Endothelial cell (in vitro differentiated cells): ENCODE measurements at regions not wholly inside any gene's neighbourhood (a gene's known extent, or its start where the extent isn't known, plus 50 kb on each side); places are given as distances from the start of the nearest gene placed in this dataset.

Experiments
- DNase-seq: peaks from one replicate; pipeline ENCODE4 v3.0.0; 2021; ENCODE audit warnings: low spot score
- H3K27ac Mint-ChIP-seq: one replicate; pipeline ENCODE4 v1.8.0; 2021; ENCODE audit warnings: mixed read lengths, inconsistent platforms; ENCODE audit not compliant: unreplicated experiment
- H3K27me3 Mint-ChIP-seq: one replicate; pipeline ENCODE4 v1.8.0; 2021; ENCODE audit warnings: mild to moderate bottlenecking, moderate library complexity, mixed read lengths, inconsistent platforms; ENCODE audit not compliant: unreplicated experiment
- H3K36me3 Mint-ChIP-seq: one replicate; pipeline ENCODE4 v1.8.0; 2021; ENCODE audit warnings: mild to moderate bottlenecking, low read depth, mixed read lengths, inconsistent platforms; ENCODE audit not compliant: unreplicated experiment
- H3K4me1 Mint-ChIP-seq: one replicate; pipeline ENCODE4 v1.8.0; 2021; ENCODE audit warnings: mild to moderate bottlenecking, mixed read lengths, inconsistent platforms; ENCODE audit not compliant: unreplicated experiment
- H3K4me3 Mint-ChIP-seq: one replicate; pipeline ENCODE4 v1.8.0; 2021; ENCODE audit warnings: mild to moderate bottlenecking, mixed read lengths, inconsistent platforms; ENCODE audit not compliant: unreplicated experiment
- H3K9me3 Mint-ChIP-seq: one replicate; pipeline ENCODE4 v1.8.0; 2021; ENCODE audit warnings: mixed read lengths, inconsistent platforms; ENCODE audit not compliant: unreplicated experiment
- TF ChIP-seq, protein P1 (sequence below): fragments of 200-600 bp; sonication (generic); IDR thresholded peaks from one replicate; pipeline ENCODE4 v1.5.0; 2021; ENCODE audit warnings: antibody characterized with exemption; ENCODE audit not compliant: unreplicated experiment

GRCh38 chr3:96294143-96294542 is 520.3 kb upstream of the EPHA6 start:
- Mint-ChIP-seq H3K27me3 (peaks cover 1% of the 10 kb centered on the region), H3K27ac (no peak overlapping the region), H3K4me1 (no peaks in the 10 kb centered on the region), H3K4me3 (no peak overlapping the region), H3K36me3 (peaks cover 17% of the 10 kb centered on the region), H3K9me3 (no peaks in the 10 kb centered on the region)
- TF ChIP-seq, protein P1, sequence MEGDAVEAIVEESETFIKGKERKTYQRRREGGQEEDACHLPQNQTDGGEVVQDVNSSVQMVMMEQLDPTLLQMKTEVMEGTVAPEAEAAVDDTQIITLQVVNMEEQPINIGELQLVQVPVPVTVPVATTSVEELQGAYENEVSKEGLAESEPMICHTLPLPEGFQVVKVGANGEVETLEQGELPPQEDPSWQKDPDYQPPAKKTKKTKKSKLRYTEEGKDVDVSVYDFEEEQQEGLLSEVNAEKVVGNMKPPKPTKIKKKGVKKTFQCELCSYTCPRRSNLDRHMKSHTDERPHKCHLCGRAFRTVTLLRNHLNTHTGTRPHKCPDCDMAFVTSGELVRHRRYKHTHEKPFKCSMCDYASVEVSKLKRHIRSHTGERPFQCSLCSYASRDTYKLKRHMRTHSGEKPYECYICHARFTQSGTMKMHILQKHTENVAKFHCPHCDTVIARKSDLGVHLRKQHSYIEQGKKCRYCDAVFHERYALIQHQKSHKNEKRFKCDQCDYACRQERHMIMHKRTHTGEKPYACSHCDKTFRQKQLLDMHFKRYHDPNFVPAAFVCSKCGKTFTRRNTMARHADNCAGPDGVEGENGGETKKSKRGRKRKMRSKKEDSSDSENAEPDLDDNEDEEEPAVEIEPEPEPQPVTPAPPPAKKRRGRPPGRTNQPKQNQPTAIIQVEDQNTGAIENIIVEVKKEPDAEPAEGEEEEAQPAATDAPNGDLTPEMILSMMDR, result no peak
- DNase-seq, result no peak

DNA sequence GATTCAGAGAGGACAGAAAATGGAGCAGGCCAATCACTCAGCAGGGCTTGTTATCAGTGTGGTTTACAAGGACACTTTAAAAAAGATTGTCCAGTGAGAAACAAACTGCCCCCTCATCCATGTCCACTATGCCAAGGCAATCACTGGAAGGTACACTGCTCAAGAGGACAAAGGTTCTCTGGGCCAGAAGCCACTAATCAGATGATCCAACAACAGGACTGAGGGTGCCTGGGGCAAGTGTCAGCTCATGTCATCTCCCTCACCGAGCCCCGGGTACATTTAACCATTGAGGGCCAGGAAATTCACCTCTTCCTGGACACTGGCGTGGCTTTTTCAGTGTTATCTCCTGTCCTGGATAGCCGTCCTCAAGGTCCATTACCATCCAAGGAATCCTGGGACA is 513.7 kb upstream of the EPHA6 start:
- peaks cover 1% of the 10 kb centered on the region for H3K27me3 Mint-ChIP-seq

GRCh38 chr3:96319166-96319565 is 495.2 kb upstream of the EPHA6 start:
- Mint-ChIP-seq H3K27ac (no peak overlapping the region), H3K36me3 (no peaks in the 10 kb centered on the region), H3K9me3 (no peaks in the 10 kb centered on the region), H3K4me3 (no peak overlapping the region), H3K4me1 (no peaks in the 10 kb centered on the region), H3K27me3 (peaks cover 3% of the 10 kb centered on the region)
- TF ChIP-seq, protein P1, result no peak
- no peak for DNase-seq

More for the DNA sequence above, 513.7 kb upstream of the EPHA6 start:
- DNase-seq, result no peak
- no peaks in the 10 kb centered on the region for H3K9me3 Mint-ChIP-seq
- H3K36me3 Mint-ChIP-seq, result peaks cover 11% of the 10 kb centered on the region
- H3K4me3 Mint-ChIP-seq, result no peak overlapping the region
- TF ChIP-seq, protein P1, result no peak
- H3K4me1 Mint-ChIP-seq, result no peaks in the 10 kb centered on the region
- H3K27ac Mint-ChIP-seq, result no peak overlapping the region

DNA sequence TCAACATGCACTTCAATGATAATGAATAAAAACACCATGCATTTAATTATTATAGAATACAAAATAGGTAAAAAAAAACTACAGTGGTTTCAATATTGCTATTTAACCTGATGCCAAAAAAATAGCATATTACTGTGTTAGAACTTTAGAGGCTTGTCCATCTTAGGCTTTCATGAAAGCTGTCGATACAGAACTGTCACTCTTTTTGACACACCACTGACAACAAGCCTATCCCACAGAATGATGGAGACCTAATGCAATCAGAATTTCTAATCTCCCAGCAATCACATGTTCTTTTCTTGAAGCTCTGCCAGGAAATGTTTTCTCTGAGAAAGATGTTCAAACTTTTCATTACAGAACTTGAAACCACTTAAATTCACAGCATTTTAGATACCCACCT is 490.3 kb upstream of the EPHA6 start:
- no peak overlapping the region for H3K4me3 Mint-ChIP-seq
- no peaks in the 10 kb centered on the region for H3K9me3 Mint-ChIP-seq
- H3K36me3 Mint-ChIP-seq, result no peaks in the 10 kb centered on the region
- H3K27me3 Mint-ChIP-seq, result peaks cover 2% of the 10 kb centered on the region
- H3K4me1 Mint-ChIP-seq, result no peaks in the 10 kb centered on the region
- no peak overlapping the region for H3K27ac Mint-ChIP-seq
- DNase-seq, result no peak
- TF ChIP-seq, protein P1, result no peak

DNA sequence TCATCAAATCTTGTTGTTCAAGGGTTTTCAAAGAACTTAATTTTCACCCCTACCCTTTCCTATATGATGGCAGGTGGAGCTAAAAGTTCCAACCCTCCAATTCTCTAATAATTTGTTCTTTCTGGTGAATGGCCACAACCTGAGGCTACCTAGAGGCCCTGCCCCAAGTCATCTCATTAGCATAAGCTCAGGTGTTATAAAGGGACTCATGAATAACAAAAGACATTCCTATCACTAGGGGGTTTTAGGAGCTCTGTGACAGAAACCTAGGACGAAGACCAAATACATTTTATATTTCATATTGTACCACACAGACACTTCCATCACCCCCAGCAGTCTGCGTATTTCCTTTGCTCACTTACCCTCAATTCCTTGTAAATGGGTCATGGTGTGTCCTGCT is 483.6 kb upstream of the EPHA6 start:
- H3K27ac Mint-ChIP-seq, result no peak overlapping the region
- no peak overlapping the region for H3K4me3 Mint-ChIP-seq
- DNase-seq, result no peak
- H3K27me3 Mint-ChIP-seq, result no peaks in the 10 kb centered on the region
- peaks cover 2% of the 10 kb centered on the region for H3K4me1 Mint-ChIP-seq
- H3K9me3 Mint-ChIP-seq, result no peaks in the 10 kb centered on the region
- no peaks in the 10 kb centered on the region for H3K36me3 Mint-ChIP-seq
- TF ChIP-seq, protein P1, result no peak
